ENCODE measurements at regions not wholly inside any gene's neighbourhood (a gene's known extent, or its start where the extent isn't known, plus 50 kb on each side); places are given as distances from the start of the nearest gene placed in this dataset.

DNA sequence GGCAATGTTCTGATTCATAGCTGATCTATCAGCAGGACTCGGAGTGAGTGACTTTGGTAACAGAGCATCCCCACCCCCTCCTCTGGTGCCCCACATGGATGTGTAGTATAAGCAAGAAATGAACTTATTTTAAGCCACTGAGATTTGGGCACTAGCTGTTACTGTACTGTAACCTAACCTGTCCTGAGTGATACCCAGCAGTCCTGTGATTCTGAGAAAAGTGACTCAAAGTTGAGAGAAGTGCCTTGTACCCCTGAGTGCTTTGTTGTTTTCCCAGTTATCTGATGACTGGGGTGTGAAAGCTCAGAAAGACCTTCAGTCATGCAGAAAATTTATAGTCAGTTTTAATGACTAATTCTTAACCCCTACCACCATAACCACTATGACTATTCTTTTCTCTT, 439.9 kb upstream of the RBMS3 start (continued):
- no peak for TF ChIP-seq BCL11A (IDR thresholded peaks at IDR 0.05; ENCODE audit: low read depth, low read length)

DNA sequence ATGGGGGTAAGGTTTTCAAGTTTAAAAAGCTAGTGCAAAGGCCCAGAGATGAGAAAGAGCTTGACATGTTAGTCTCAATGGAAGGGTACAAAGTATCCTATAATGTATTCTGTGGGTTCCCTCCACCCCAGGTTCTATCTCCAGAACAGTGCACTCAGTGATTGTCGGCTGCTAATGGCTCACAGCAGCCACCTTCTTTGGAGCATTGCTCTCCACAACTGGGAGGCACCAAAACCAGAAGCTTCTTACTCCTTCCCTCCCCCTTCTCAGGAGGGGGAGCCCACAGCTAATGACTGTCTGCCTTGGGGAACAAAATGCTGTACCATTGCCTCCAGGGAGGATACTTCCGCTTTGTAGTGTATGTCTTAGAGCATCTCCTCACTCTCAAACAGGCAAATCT, 439.4 kb upstream of the RBMS3 start:
- Histone ChIP-seq H3K9ac (ENCODE audit: control insufficient read depth, insufficient read depth, low read length) (no peak overlapping the region), H2AFZ (ENCODE audit: control insufficient read depth, low read depth, low read length) (no peak overlapping the region), H3K27ac (ENCODE audit: control insufficient read depth, insufficient read depth) (no peak overlapping the region), H3K79me2 (ENCODE audit: control insufficient read depth, insufficient read depth, low read length) (no peaks in the 10 kb centered on the region), H3K4me2 (ENCODE audit: control insufficient read depth, insufficient read depth) (no peak overlapping the region), H3K27me3 (replicated peaks in 1 of 2; ENCODE audit: control insufficient read depth in 2 of 2, insufficient read depth in 2 of 2, low read length in 1 of 2) (no peaks in the 10 kb centered on the region; a peak in 1 of 4 replicates), H3K4me3 (no peak overlapping the region), H4K20me1 (ENCODE audit: control insufficient read depth, insufficient read depth) (no peaks in the 10 kb centered on the region), H3K36me3 (ENCODE audit: control insufficient read depth in 2 of 2, insufficient read depth in 2 of 2, low read length in 1 of 2) (no peaks in the 10 kb centered on the region), H3K9me3 (replicated peaks; ENCODE audit: control insufficient read depth, insufficient read depth, low read length) (no peaks in the 10 kb centered on the region), H3K4me1 (ENCODE audit: control insufficient read depth, insufficient read depth, low read length) (peaks cover 4% of the 10 kb centered on the region)
- ATAC-seq, result peak; percentile 51
- FAIRE-seq, result no peak
- no TSS peak for BruUV-seq (replicated peaks)
- ChIA-PET POLR2A (no interaction called here), CTCF (interaction anchor here (1.3 kb wide), 1 partner anchor 1356 kb away, joined by 4 read pairs; no protein-coding TSS in a partner anchor), RAD21 (ENCODE audit: unreplicated experiment) (interaction anchor here (1.2 kb wide), 1 partner anchor 174 kb away, joined by 3 read pairs; no protein-coding TSS in a partner anchor), SMC1A (ENCODE audit: uncharacterized antibody, unreplicated experiment) (interaction anchor here (1.6 kb wide), 1 partner anchor 74 kb away, joined by 6 read pairs; no protein-coding TSS in a partner anchor)
- intact Hi-C loops (cut with micrococcal nuclease; ENCODE audit: unreplicated experiment), result loop anchor here (1.0 kb wide), 1 partner anchor 49 kb away; no protein-coding TSS in a partner anchor
- no peak for DNase-seq (ENCODE audit: low read depth, low spot score)
- in situ Hi-C loops (cut with MboI), result no loop called here
- 0% methylated on average over 2 of the region's 2 CpGs for WGBS (ENCODE audit: insufficient coverage, insufficient replicate concordance, low lambda C conversion rate, missing lambda C conversion rate)
- TF ChIP-seq STAT3 (IDR thresholded peaks at IDR 0.05; ENCODE audit: low read depth, low read length), result no peak
- no peak for TF ChIP-seq SMARCA5 (IDR thresholded peaks at IDR 0.05)
- TF ChIP-seq IKZF2 (IDR thresholded peaks at IDR 0.05), result no peak
- no peak for TF ChIP-seq SIN3A (IDR thresholded peaks at IDR 0.05; ENCODE audit: low read depth, low read length)
- TF ChIP-seq, protein P1, sequence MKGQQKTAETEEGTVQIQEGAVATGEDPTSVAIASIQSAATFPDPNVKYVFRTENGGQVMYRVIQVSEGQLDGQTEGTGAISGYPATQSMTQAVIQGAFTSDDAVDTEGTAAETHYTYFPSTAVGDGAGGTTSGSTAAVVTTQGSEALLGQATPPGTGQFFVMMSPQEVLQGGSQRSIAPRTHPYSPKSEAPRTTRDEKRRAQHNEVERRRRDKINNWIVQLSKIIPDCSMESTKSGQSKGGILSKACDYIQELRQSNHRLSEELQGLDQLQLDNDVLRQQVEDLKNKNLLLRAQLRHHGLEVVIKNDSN (IDR thresholded peaks at IDR 0.05; ENCODE audit: borderline replicate concordance, extremely low read length, insufficient read depth, low read depth, low read length), result no peak
- TF ChIP-seq GABPA (IDR thresholded peaks at IDR 0.05; ENCODE audit: low read depth), result no peak
- TF ChIP-seq NR2C2 (IDR thresholded peaks at IDR 0.05; ENCODE audit: borderline replicate concordance, control insufficient read depth, insufficient read length, low read depth), result no peak
- no peak for TF ChIP-seq PAX5 (IDR thresholded peaks at IDR 0.05; ENCODE audit: borderline replicate concordance, low read depth, low read length)
- no peak for TF ChIP-seq KDM1A (IDR thresholded peaks at IDR 0.05; ENCODE audit: borderline replicate concordance)
- TF ChIP-seq ETV6 (conservative IDR thresholded peaks at IDR 0.05 in 1 of 2, IDR thresholded peaks at IDR 0.05 in 1 of 2; ENCODE audit: borderline replicate concordance in 1 of 2, low read depth in 1 of 2), result no peak
- no peak for TF ChIP-seq ZSCAN29 (IDR thresholded peaks at IDR 0.05)
- TF ChIP-seq STAT1 (conservative IDR thresholded peaks at IDR 0.05), result no peak
- no peak for TF ChIP-seq SUZ12 (IDR thresholded peaks at IDR 0.05; ENCODE audit: unreplicated experiment)
- no peak for TF ChIP-seq POLR2A (IDR thresholded peaks at IDR 0.05; ENCODE audit: low read depth, low read length)
- TF ChIP-seq BMI1 (IDR thresholded peaks at IDR 0.05; ENCODE audit: borderline replicate concordance), result no peak
- TF ChIP-seq, protein P2, sequence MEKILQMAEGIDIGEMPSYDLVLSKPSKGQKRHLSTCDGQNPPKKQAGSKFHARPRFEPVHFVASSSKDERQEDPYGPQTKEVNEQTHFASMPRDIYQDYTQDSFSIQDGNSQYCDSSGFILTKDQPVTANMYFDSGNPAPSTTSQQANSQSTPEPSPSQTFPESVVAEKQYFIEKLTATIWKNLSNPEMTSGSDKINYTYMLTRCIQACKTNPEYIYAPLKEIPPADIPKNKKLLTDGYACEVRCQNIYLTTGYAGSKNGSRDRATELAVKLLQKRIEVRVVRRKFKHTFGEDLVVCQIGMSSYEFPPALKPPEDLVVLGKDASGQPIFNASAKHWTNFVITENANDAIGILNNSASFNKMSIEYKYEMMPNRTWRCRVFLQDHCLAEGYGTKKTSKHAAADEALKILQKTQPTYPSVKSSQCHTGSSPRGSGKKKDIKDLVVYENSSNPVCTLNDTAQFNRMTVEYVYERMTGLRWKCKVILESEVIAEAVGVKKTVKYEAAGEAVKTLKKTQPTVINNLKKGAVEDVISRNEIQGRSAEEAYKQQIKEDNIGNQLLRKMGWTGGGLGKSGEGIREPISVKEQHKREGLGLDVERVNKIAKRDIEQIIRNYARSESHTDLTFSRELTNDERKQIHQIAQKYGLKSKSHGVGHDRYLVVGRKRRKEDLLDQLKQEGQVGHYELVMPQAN (conservative IDR thresholded peaks at IDR 0.05), result no peak
- no peak for TF ChIP-seq CHD2 (IDR thresholded peaks at IDR 0.05; ENCODE audit: borderline replicate concordance, low read depth, low read length)
- no peak for TF ChIP-seq EP300 (IDR thresholded peaks at IDR 0.05; ENCODE audit: borderline replicate concordance in 1 of 2, control insufficient read depth in 1 of 2, low read depth in 2 of 2, low read length in 2 of 2)
- no peak for TF ChIP-seq POLR2AphosphoS5 (IDR thresholded peaks at IDR 0.05; ENCODE audit: low read length)

Data from GM12878 (cell line).